GM12874 (cell line): ENCODE measurements at regions not wholly inside any gene's neighbourhood (a gene's known extent, or its start where the extent isn't known, plus 50 kb on each side); places are given as distances from the start of the nearest gene placed in this dataset.

Experiments
- CTCF ChIP-seq: IDR thresholded peaks from 2 replicates; pipeline ENCODE4 v1.5.1; 2011; ENCODE audit warnings: low read depth, mild to moderate bottlenecking, control low read depth, low read length, moderate library complexity; ENCODE audit not compliant: insufficient read depth

GRCh38 chr6:6780231-6780630 is 191.7 kb downstream of the LY86 start:
- no peak for TF ChIP-seq CTCF

GRCh38 chr6:6781172-6781872 is 192.8 kb downstream of the LY86 start:
- no peak for TF ChIP-seq CTCF

GRCh38 chr6:6781873-6782227 is 193.3 kb downstream of the LY86 start:
- no peak for TF ChIP-seq CTCF

- TF ChIP-seq CTCF: no peak
Measured at GRCh38 chr6:6783721-6784120, 195.2 kb downstream of the LY86 start.

- no peak for TF ChIP-seq CTCF
Measured at GRCh38 chr6:6784514-6785162, 196.1 kb downstream of the LY86 start.

GRCh38 chr6:6785163-6785521 is 196.6 kb downstream of the LY86 start:
- no peak for TF ChIP-seq CTCF

- peak; percentile 89 for TF ChIP-seq CTCF
Measured at GRCh38 chr6:6788394-6789032, 200.0 kb downstream of the LY86 start.
